ENCODE measurements at regions not wholly inside any gene's neighbourhood (a gene's known extent, or its start where the extent isn't known, plus 50 kb on each side); places are given as distances from the start of the nearest gene placed in this dataset.

- TF ChIP-seq FOXA1 (IDR thresholded peaks at IDR 0.05): no peak
- TF ChIP-seq ZNF384 (IDR thresholded peaks at IDR 0.05): no peak
- no peak for TF ChIP-seq NFRKB (IDR thresholded peaks at IDR 0.05)
- no peak for TF ChIP-seq CTBP1 (IDR thresholded peaks at IDR 0.05; ENCODE audit: borderline replicate concordance)
- TF ChIP-seq ELF4 (IDR thresholded peaks at IDR 0.05): no peak
- no peak for TF ChIP-seq HDGF (IDR thresholded peaks at IDR 0.05; ENCODE audit: borderline replicate concordance)
- TF ChIP-seq SUZ12 (IDR thresholded peaks at IDR 0.05): no peak
- TF ChIP-seq LEF1 (IDR thresholded peaks at IDR 0.05; ENCODE audit: borderline replicate concordance): no peak
- DNase-seq (ENCODE audit: extremely low spot score): no peak
- CTCF ChIA-PET: no interaction called here
- POLR2A ChIA-PET: no interaction called here
These were observed 54.0 kb upstream of the PRPS1L1 start for GRCh38 chr7:18081617-18082016.

- POLR2A ChIA-PET: no interaction called here
- CTCF ChIA-PET: no interaction called here
- DNase-seq (ENCODE audit: extremely low spot score): no peak
- TF ChIP-seq FOXK2 (IDR thresholded peaks at IDR 0.05): no peak
- no peak for TF ChIP-seq NFRKB (IDR thresholded peaks at IDR 0.05)
- TF ChIP-seq ARNT (IDR thresholded peaks at IDR 0.05): no peak
- no peak for TF ChIP-seq PKNOX1 (IDR thresholded peaks at IDR 0.05)
- TF ChIP-seq CTBP1 (IDR thresholded peaks at IDR 0.05; ENCODE audit: borderline replicate concordance): no peak
- TF ChIP-seq FOXM1 (IDR thresholded peaks at IDR 0.05; ENCODE audit: borderline replicate concordance): no peak
- no peak for TF ChIP-seq LEF1 (IDR thresholded peaks at IDR 0.05; ENCODE audit: borderline replicate concordance)
- TF ChIP-seq SP1 (IDR thresholded peaks at IDR 0.05): no peak
- TF ChIP-seq FOXA1 (IDR thresholded peaks at IDR 0.05): no peak
- no peak for TF ChIP-seq L3MBTL2 (conservative IDR thresholded peaks at IDR 0.05)
- TF ChIP-seq ZNF384 (IDR thresholded peaks at IDR 0.05): no peak
- TF ChIP-seq SUZ12 (IDR thresholded peaks at IDR 0.05): no peak
- TF ChIP-seq TARDBP (IDR thresholded peaks at IDR 0.05): no peak
- no peak for TF ChIP-seq ELF4 (IDR thresholded peaks at IDR 0.05)
- TF ChIP-seq HDGF (IDR thresholded peaks at IDR 0.05; ENCODE audit: borderline replicate concordance): no peak
- TF ChIP-seq BHLHE40 (IDR thresholded peaks at IDR 0.05; ENCODE audit: borderline replicate concordance): no peak
These were observed 54.5 kb upstream of the PRPS1L1 start for GRCh38 chr7:18082169-18082568.

DNA sequence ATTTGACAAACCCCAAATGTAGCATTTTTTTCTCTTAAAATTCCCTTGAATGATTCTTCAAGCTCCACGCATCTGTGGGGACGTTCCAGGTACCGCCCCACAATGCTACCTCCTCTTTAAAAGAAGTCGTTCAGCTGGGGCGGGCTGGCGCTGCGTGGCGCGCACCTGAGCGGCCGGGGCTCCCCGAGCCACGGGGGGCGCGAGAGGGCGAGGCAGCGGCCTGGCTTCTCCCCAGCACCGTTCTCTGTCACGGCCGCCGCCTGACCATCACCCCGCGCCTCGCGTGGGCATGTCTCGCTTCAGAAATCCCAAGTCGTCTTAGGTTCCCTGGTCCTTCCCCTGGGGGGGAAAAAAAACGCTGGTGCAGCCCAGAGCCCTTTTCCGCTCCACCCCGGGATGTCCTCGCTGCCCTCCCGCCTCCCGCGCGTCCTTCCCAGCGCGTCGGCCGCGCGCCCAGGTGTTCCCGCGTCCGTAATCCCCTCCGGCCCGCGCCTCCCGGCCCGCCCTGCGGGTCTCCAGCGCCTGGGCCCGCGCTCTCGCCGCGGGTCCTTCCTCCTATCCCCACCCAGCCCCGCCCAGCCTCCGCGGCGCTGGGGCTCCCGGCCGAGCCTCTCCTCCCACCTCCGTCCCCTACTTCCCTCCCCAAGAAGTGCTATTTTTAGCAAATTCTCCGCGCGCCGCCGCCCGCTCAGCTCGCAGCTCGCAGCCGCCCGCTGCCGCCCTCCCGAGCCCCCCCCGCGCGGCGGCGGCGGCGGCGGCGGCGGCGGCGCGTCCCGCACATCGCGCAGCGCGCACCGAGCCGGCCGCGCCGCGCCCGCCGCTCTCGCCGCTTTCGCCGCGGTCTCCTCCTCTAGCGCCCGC, 58.7 kb upstream of the PRPS1L1 start:
- ChIA-PET POLR2A (no interaction called here), CTCF (interaction anchor here (1.5 kb wide), 1 partner anchor 22 kb away, joined by 4 read pairs; no protein-coding TSS in a partner anchor)
- TF ChIP-seq L3MBTL2 (conservative IDR thresholded peaks at IDR 0.05) (peak; percentile 41; the same call in 1 of the 2 replicates), SP1 (IDR thresholded peaks at IDR 0.05) (no peak), LEF1 (IDR thresholded peaks at IDR 0.05; ENCODE audit: borderline replicate concordance) (no peak), TARDBP (IDR thresholded peaks at IDR 0.05) (no peak)
- DNase-seq (ENCODE audit: extremely low spot score): peak; percentile 52

GRCh38 chr7:18087026-18087686, 59.5 kb upstream of the PRPS1L1 start:
- TF ChIP-seq FOXK2 (IDR thresholded peaks at IDR 0.05): no peak
- no peak for DNase-seq (ENCODE audit: extremely low spot score)
- ChIA-PET CTCF (no interaction called here), POLR2A (no interaction called here)

DNA sequence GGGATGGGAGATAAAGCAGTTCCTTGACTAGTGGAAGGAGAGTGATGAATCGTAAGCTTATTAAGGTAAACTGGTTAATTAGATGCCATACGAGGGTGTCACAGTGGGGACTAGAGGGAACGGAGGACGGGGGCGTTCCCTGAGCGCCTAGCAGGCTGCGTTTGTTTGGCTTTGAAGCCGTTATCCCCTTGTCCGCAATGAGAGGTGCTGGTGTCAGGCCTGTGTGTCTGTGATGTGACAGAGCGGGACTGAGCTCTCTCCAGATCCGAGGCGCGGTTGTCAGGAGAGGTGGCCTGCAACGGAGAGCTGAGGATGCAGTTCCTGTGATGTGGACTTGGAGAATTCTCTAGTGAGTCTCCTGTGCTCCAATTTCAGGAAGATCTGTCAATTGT, 60.0 kb upstream of the PRPS1L1 start:
- ChIA-PET CTCF (interaction anchor here (0.5 kb wide), 1 partner anchor 1883 kb away, joined by 3 read pairs; no protein-coding TSS in a partner anchor), POLR2A (no interaction called here)
- no peak for TF ChIP-seq ARNT (IDR thresholded peaks at IDR 0.05)
- DNase-seq (ENCODE audit: extremely low spot score): peak; percentile 10

- DNase-seq (ENCODE audit: extremely low spot score): no peak
- ChIA-PET POLR2A (no interaction called here), CTCF (no interaction called here)
- TF ChIP-seq SP1 (IDR thresholded peaks at IDR 0.05) (no peak), NFRKB (IDR thresholded peaks at IDR 0.05) (no peak), LEF1 (IDR thresholded peaks at IDR 0.05; ENCODE audit: borderline replicate concordance) (no peak), SUZ12 (IDR thresholded peaks at IDR 0.05) (no peak), FOXA1 (IDR thresholded peaks at IDR 0.05) (no peak), BHLHE40 (IDR thresholded peaks at IDR 0.05; ENCODE audit: borderline replicate concordance) (no peak), ELF4 (IDR thresholded peaks at IDR 0.05) (no peak), CTBP1 (IDR thresholded peaks at IDR 0.05; ENCODE audit: borderline replicate concordance) (no peak)
These were observed 68.4 kb upstream of the PRPS1L1 start for GRCh38 chr7:18096087-18096486.

- ChIA-PET CTCF (no interaction called here), POLR2A (no interaction called here)
- DNase-seq (ENCODE audit: extremely low spot score): no peak
- TF ChIP-seq SP1 (IDR thresholded peaks at IDR 0.05) (no peak), ELF4 (IDR thresholded peaks at IDR 0.05) (no peak), FOXM1 (IDR thresholded peaks at IDR 0.05; ENCODE audit: borderline replicate concordance) (no peak)
These were observed 74.9 kb upstream of the PRPS1L1 start for GRCh38 chr7:18102576-18102975.

DNA sequence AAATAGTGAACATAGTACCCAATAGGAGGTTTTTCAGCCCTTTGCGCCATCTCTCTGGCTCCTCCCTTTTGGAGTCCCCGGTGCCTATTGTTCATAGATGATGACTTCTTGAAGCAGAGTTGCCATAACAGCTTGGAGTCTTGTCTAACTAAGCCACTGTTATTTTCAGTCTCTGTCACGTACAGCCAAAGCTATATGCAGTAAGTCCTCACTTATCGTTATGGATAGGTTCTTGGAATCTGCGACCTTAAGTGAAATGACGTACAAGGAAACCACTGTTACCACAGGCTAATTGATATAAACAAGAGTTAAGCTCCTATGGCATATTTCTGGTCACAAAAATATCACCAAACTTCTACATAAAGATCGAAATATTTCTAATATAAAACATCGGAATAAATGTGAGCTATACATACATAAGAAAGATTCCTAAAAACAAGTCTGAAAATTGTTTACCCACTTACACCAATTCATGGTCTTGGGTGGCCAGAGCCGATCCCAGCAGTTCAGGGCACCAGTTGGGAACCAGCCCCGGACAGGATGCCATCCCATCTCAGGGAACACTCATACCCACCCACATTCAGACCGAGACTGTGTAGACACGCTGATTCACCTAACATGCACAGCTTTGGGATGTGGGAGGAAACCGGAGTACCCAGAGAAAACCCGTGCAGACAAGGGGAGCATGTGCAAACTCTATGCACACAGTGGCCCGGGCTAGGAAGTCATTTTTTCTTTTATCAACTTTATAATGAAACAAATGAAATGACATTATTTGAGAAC, 76.0 kb upstream of the PRPS1L1 start:
- no peak for TF ChIP-seq FOXA1 (IDR thresholded peaks at IDR 0.05)
- no peak for TF ChIP-seq SUZ12 (IDR thresholded peaks at IDR 0.05)
- TF ChIP-seq BHLHE40 (IDR thresholded peaks at IDR 0.05; ENCODE audit: borderline replicate concordance): no peak
- no peak for TF ChIP-seq CTBP1 (IDR thresholded peaks at IDR 0.05; ENCODE audit: borderline replicate concordance)
- no peak for TF ChIP-seq PKNOX1 (IDR thresholded peaks at IDR 0.05)
- TF ChIP-seq L3MBTL2 (conservative IDR thresholded peaks at IDR 0.05): no peak
- no peak for TF ChIP-seq HDGF (IDR thresholded peaks at IDR 0.05; ENCODE audit: borderline replicate concordance)
- no peak for TF ChIP-seq TARDBP (IDR thresholded peaks at IDR 0.05)
- TF ChIP-seq ARNT (IDR thresholded peaks at IDR 0.05): no peak
- TF ChIP-seq LEF1 (IDR thresholded peaks at IDR 0.05; ENCODE audit: borderline replicate concordance): no peak
- no peak for TF ChIP-seq FOXK2 (IDR thresholded peaks at IDR 0.05)
- TF ChIP-seq ELF4 (IDR thresholded peaks at IDR 0.05): no peak
- no peak for DNase-seq (ENCODE audit: extremely low spot score)
- ChIA-PET POLR2A (no interaction called here), CTCF (no interaction called here)
